Osteoblast (primary cell): ENCODE measurements at regions not wholly inside any gene's neighbourhood (a gene's known extent, or its start where the extent isn't known, plus 50 kb on each side); places are given as distances from the start of the nearest gene placed in this dataset.
"Not testable (repeated sequence)": the region's sequence is repeated elsewhere in the genome, so short reads cannot be mapped to it uniquely, and the experiment has no call there.

Experiments
- DNase-seq: peaks from one replicate; pipeline ENCODE4 v3.0.0; 2011; ENCODE audit warnings: low spot score, mixed read lengths; ENCODE audit not compliant: insufficient read length; ENCODE audit errors: missing footprints
- H2AFZ ChIP-seq: 2 replicates; pipeline ENCODE4 v1.6.0; 2011; ENCODE audit warnings: mild to moderate bottlenecking, low read length
- H3K27ac ChIP-seq: 2 replicates; pipeline ENCODE4 v1.5.1; 2011; ENCODE audit warnings: mild to moderate bottlenecking, low read depth, low read length, moderate library complexity
- H3K27me3 ChIP-seq: 2 replicates; pipeline ENCODE4 v1.6.0; 2012; ENCODE audit warnings: mild to moderate bottlenecking, control low read depth, inconsistent platforms, low read length, moderate library complexity; ENCODE audit not compliant: insufficient read depth
- H3K36me3 ChIP-seq: 2 replicates; pipeline ENCODE4 v1.5.1; 2011; ENCODE audit warnings: mild to moderate bottlenecking, low read length, control low read depth, moderate library complexity; ENCODE audit not compliant: insufficient read depth
- H3K4me1 ChIP-seq: 2 replicates; pipeline ENCODE4 v1.5.1; 2011; ENCODE audit warnings: mild to moderate bottlenecking, low read length, control low read depth, moderate library complexity; ENCODE audit not compliant: insufficient read depth
- H3K4me2 ChIP-seq: 2 replicates; pipeline ENCODE4 v1.6.0; 2011; ENCODE audit warnings: mild to moderate bottlenecking, low read length; ENCODE audit not compliant: insufficient read depth
- H3K4me3 ChIP-seq: fragments of 200-600 bp; sonication (generic); 3 replicates; pipeline ENCODE4 v1.5.1; 2012; ENCODE audit warnings: mild to moderate bottlenecking, low read length, inconsistent platforms; ENCODE audit not compliant: insufficient read depth
- H3K79me2 ChIP-seq: 2 replicates; pipeline ENCODE4 v1.6.0; 2012; ENCODE audit warnings: mild to moderate bottlenecking, low read length, control low read depth, inconsistent platforms; ENCODE audit not compliant: insufficient read depth
- H3K9me3 ChIP-seq: 2 replicates; pipeline ENCODE4 v1.5.1; 2011; ENCODE audit warnings: low read depth, low read length, control low read depth
- H4K20me1 ChIP-seq: 2 replicates; pipeline ENCODE4 v1.6.0; 2012; ENCODE audit warnings: mild to moderate bottlenecking, low read length, control low read depth; ENCODE audit not compliant: insufficient read depth
- CTCF ChIP-seq: IDR thresholded peaks from 2 replicates; pipeline ENCODE4 v1.5.1; 2011; ENCODE audit warnings: mild to moderate bottlenecking, low read depth, low read length, moderate library complexity; ENCODE audit errors: extremely low read depth

DNA sequence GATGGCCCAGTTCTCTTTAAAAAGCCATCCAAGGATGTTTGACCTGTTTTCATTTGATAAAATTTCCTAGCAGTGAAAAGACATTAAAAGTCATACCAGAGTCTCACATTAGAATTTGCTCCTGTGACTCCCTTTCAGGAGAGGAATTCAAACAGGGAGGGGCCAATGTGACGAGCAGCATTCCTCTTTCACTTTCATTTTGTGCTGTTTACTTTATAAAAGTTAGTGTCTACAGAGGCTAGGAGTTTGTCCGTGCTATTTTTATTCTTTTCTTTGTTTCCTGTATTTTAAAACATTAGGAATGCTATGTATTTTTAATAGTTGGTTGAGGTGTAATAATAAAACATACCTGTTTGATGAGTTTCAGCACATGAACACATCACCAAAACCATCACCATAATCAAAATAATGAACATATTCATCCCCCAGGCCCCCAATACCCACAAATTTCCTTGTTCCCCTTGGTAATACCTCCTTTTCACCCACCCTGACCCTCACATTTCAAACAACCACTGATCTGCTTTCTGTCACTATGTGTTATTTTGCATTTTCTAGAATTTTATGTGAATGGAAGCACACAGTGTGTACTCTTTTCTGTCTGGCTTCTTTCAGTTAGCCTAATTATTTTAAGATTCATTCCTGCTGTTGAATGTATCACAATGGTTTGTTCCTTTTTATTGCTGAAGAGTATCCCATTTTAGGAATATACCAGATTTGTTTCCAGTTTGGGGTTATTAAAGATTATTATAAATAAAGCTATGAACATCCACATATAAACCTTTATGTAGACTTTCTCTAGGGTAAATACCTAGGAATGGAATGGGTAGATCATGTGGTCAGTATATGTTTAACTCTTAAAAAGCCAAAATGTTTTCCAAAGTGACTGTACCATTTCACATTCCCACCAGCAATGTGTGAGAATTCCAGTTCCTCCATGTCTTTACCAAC lies 129.5 kb downstream of the TENT5C start:
- H3K36me3 ChIP-seq = no peaks in the 10 kb centered on the region

DNA sequence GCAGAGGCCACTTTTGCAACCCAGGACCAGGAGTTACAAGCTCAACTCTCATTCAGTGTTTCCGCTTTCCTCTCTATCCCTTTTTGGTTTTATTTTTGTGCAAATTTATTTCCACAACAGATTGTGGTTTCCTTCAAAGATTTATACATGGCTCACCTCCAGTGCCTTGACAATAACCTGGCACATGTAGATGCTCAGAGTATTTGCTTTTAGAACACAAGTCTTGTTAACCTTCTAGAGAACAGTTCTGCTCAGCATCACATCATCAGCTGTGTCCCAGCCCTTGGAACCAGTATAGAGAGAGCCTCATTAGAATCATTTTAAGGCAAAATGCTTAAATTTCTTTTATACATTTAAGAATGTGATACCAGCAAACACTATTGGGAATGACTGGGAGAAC lies 133.7 kb downstream of the TENT5C start:
- no peaks in the 10 kb centered on the region for H3K79me2 ChIP-seq
- no peaks in the 10 kb centered on the region for H4K20me1 ChIP-seq
- H3K9me3 ChIP-seq = no peaks in the 10 kb centered on the region
- H3K27ac ChIP-seq = no peak overlapping the region
- DNase-seq = no peak
- no peak overlapping the region for H2AFZ ChIP-seq
- H3K4me3 ChIP-seq = no peak overlapping the region
- no peak overlapping the region for H3K4me2 ChIP-seq
- H3K36me3 ChIP-seq = no peaks in the 10 kb centered on the region
- peaks cover 8% of the 10 kb centered on the region for H3K4me1 ChIP-seq
- no peak for TF ChIP-seq CTCF
- H3K27me3 ChIP-seq = no peaks in the 10 kb centered on the region

More for the DNA sequence above, 129.5 kb downstream of the TENT5C start:
- Histone ChIP-seq H4K20me1 (no peaks in the 10 kb centered on the region), H3K79me2 (no peaks in the 10 kb centered on the region), H3K4me2 (peak overlapping the region; percentile 85), H3K4me3 (peak overlapping the region; percentile 63), H3K27ac (peak overlapping the region; percentile 47), H3K4me1 (peaks cover 8% of the 10 kb centered on the region), H3K27me3 (peaks cover 4% of the 10 kb centered on the region), H2AFZ (peak overlapping the region; percentile 98), H3K9me3 (no peaks in the 10 kb centered on the region)
- TF ChIP-seq CTCF = no peak
- DNase-seq = peak; percentile 71

DNA sequence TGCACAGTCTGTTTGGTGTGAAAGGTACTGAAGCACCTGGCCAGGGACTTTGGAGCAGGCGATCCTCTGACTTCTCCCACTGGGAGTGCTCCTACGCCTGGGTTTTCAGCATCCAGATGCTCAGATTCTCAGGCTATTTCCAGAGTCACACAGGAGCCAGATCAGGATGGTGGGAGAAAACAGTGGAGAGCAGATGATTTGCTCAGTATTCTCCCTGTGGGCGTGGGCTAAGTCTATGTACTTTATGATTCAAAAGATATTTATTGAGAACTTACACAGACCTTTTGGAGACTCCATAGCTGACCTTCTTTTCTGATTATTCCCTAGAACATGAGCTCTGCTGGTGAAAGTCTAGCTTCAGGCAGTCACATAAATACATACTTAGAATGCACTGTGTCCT lies 134.6 kb downstream of the TENT5C start:
- H3K4me2 ChIP-seq = no peak overlapping the region

GRCh38 chr1:117746565-117746964 lies 140.7 kb downstream of the TENT5C start:
- H4K20me1 ChIP-seq, H3K79me2 ChIP-seq, H3K4me1 ChIP-seq, H2AFZ ChIP-seq, H3K27me3 ChIP-seq, DNase-seq, H3K36me3 ChIP-seq, H3K4me2 ChIP-seq, H3K4me3 ChIP-seq, H3K9me3 ChIP-seq, H3K27ac ChIP-seq: not testable (repeated sequence)

More for the DNA sequence above, 134.6 kb downstream of the TENT5C start:
- no peaks in the 10 kb centered on the region for H3K79me2 ChIP-seq
- H3K9me3 ChIP-seq = no peaks in the 10 kb centered on the region
- no peak overlapping the region for H3K4me3 ChIP-seq
- no peaks in the 10 kb centered on the region for H4K20me1 ChIP-seq
- no peaks in the 10 kb centered on the region for H3K27me3 ChIP-seq
- TF ChIP-seq CTCF = no peak
- no peaks in the 10 kb centered on the region for H3K36me3 ChIP-seq
- no peak for DNase-seq
- H3K27ac ChIP-seq = no peak overlapping the region
- peak overlapping the region; percentile 21 for H2AFZ ChIP-seq
- H3K4me1 ChIP-seq = no peaks in the 10 kb centered on the region
